ENCODE measurements at regions not wholly inside any gene's neighbourhood (a gene's known extent, or its start where the extent isn't known, plus 50 kb on each side); places are given as distances from the start of the nearest gene placed in this dataset.

DNA sequence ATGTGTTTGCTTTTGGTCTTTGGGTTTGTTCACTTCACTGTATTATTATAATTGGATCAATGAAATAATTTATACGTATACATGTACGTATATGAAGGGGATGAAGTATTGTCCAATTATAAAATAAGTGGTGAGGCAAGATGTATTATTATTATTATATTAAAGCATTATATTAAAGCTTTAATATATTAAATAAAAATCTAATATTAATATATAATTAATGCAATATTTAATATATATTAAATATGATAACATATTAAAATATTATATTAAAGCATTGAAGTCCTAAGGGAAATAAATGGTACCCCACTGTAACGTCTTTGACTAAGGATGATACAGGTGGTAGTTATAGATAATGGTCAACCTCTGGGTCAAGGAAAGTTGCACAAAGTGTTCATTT, 63.7 kb upstream of the RTL1 start:
- TF ChIP-seq ZFX (IDR thresholded peaks at IDR 0.05) (no peak), CTCF (conservative IDR thresholded peaks at IDR 0.05) (no peak)
